DND-41 (cell line): ENCODE measurements at regions not wholly inside any gene's neighbourhood (a gene's known extent, or its start where the extent isn't known, plus 50 kb on each side); places are given as distances from the start of the nearest gene placed in this dataset.

Source experiments
- ATAC-seq: fragments of 200-7000 bp; cut with Tn5 transposase; 3 replicates; pipeline ENCODE4 v1.9.1; 2021; ENCODE audit warnings: low read depth; ENCODE audit not compliant: insufficient read depth
- DNase-seq: peaks from one replicate; pipeline ENCODE4 v3.0.0-alpha.2; 2020
- H2AFZ ChIP-seq: 2 replicates; pipeline ENCODE4 v1.6.0; 2012; ENCODE audit warnings: low read depth, low read length
- H3K27ac ChIP-seq: 2 replicates; pipeline ENCODE4 v1.5.1; 2012; ENCODE audit warnings: low read length, inconsistent platforms
- H3K27me3 ChIP-seq: fragments of 200-600 bp; sonication (generic); 2 replicates; pipeline ENCODE4 v1.6.0; 2012; ENCODE audit warnings: low read length, mild to moderate bottlenecking, inconsistent platforms; ENCODE audit not compliant: insufficient read depth, poor library complexity
- H3K36me3 ChIP-seq: 2 replicates; pipeline ENCODE4 v1.5.1; 2012; ENCODE audit warnings: low read length, inconsistent platforms; ENCODE audit not compliant: insufficient read depth
- H3K4me1 ChIP-seq: 2 replicates; pipeline ENCODE4 v1.5.1; 2012; ENCODE audit warnings: mild to moderate bottlenecking, low read length; ENCODE audit not compliant: insufficient read depth
- H3K4me2 ChIP-seq: 2 replicates; pipeline ENCODE4 v1.6.0; 2012; ENCODE audit warnings: mild to moderate bottlenecking, moderate library complexity, low read length, inconsistent platforms; ENCODE audit not compliant: insufficient read depth
- H3K4me3 ChIP-seq, 2 experiments: fragments of 200-600 bp in 1 of 2; shearing (Covaris generic) in 1 of 2; 2 replicates each; pipeline ENCODE4 v1.5.1; 2012 to 2016; ENCODE audit warnings: inconsistent platforms in 2 of 2, low read length in 2 of 2, mild to moderate bottlenecking in 2 of 2, low read depth in 1 of 2, moderate library complexity in 1 of 2
- H3K79me2 ChIP-seq: 2 replicates; pipeline ENCODE4 v1.6.0; 2012; ENCODE audit warnings: low read length, inconsistent platforms; ENCODE audit not compliant: insufficient read depth
- H3K9ac ChIP-seq: 2 replicates; pipeline ENCODE4 v1.6.0; 2012; ENCODE audit warnings: low read depth, mild to moderate bottlenecking, inconsistent platforms, low read length, moderate library complexity
- H3K9me3 ChIP-seq: 2 replicates; pipeline ENCODE4 v1.5.1; 2012; ENCODE audit warnings: low read length, moderate library complexity, mild to moderate bottlenecking, inconsistent platforms; ENCODE audit not compliant: insufficient read depth, severe bottlenecking
- H4K20me1 ChIP-seq: 2 replicates; pipeline ENCODE4 v1.6.0; 2012; ENCODE audit warnings: low read length; ENCODE audit not compliant: insufficient read depth
- CTCF ChIP-seq: IDR thresholded peaks from 2 replicates; pipeline ENCODE4 v1.5.1; 2012; ENCODE audit warnings: borderline replicate concordance, low read length, moderate library complexity, mild to moderate bottlenecking; ENCODE audit not compliant: poor library complexity, severe bottlenecking; ENCODE audit errors: extremely low read depth
- EZH2 ChIP-seq: IDR thresholded peaks from 3 replicates; pipeline ENCODE4 v1.6.1; 2012; ENCODE audit warnings: borderline replicate concordance, low read depth, mild to moderate bottlenecking, moderate library complexity, low read length, inconsistent platforms; ENCODE audit not compliant: severe bottlenecking

GRCh38 chr3:109963831-109964230 lies 626.5 kb upstream of the DPPA4 start:
- no peak overlapping the region for H3K4me3 ChIP-seq
- H3K9me3 ChIP-seq = no peaks in the 10 kb centered on the region
- H4K20me1 ChIP-seq = no peaks in the 10 kb centered on the region
- no peaks in the 10 kb centered on the region for H3K27me3 ChIP-seq
- no peak overlapping the region for H2AFZ ChIP-seq
- ATAC-seq = no peak
- H3K79me2 ChIP-seq = no peaks in the 10 kb centered on the region
- no peak overlapping the region for H3K4me2 ChIP-seq
- H3K4me1 ChIP-seq = no peaks in the 10 kb centered on the region
- no peak overlapping the region for H3K9ac ChIP-seq
- no peak overlapping the region for H3K27ac ChIP-seq
- no peak for DNase-seq
- H3K36me3 ChIP-seq = no peaks in the 10 kb centered on the region
- TF ChIP-seq CTCF = no peak
- no peak for TF ChIP-seq EZH2

- no peak for DNase-seq
- Histone ChIP-seq H3K27ac (no peak overlapping the region), H3K9me3 (peaks cover 8% of the 10 kb centered on the region), H3K9ac (no peak overlapping the region), H3K27me3 (no peaks in the 10 kb centered on the region), H3K4me1 (no peaks in the 10 kb centered on the region), H4K20me1 (no peaks in the 10 kb centered on the region), H3K36me3 (no peaks in the 10 kb centered on the region), H3K4me3 (no peak overlapping the region), H3K79me2 (no peaks in the 10 kb centered on the region), H3K4me2 (no peak overlapping the region), H2AFZ (no peak overlapping the region)
- TF ChIP-seq EZH2 (no peak), CTCF (no peak)
- no peak for ATAC-seq
Measured at GRCh38 chr3:109973733-109974132, 636.4 kb upstream of the DPPA4 start.

GRCh38 chr3:109977897-109978296 lies 640.6 kb upstream of the DPPA4 start:
- Histone ChIP-seq H3K9me3 (peaks cover 8% of the 10 kb centered on the region), H4K20me1 (no peaks in the 10 kb centered on the region), H3K4me2 (no peak overlapping the region), H3K36me3 (no peaks in the 10 kb centered on the region), H3K27me3 (no peaks in the 10 kb centered on the region), H3K79me2 (no peaks in the 10 kb centered on the region), H3K4me3 (no peak overlapping the region), H3K9ac (no peak overlapping the region), H2AFZ (peak overlapping the region; percentile 41), H3K4me1 (no peaks in the 10 kb centered on the region), H3K27ac (no peak overlapping the region)
- TF ChIP-seq EZH2 (no peak), CTCF (no peak)
- DNase-seq (no peak), ATAC-seq (no peak)

- H3K27me3 ChIP-seq = no peaks in the 10 kb centered on the region
- H3K9me3 ChIP-seq = no peaks in the 10 kb centered on the region
- ATAC-seq (no peak), DNase-seq (no peak)
- TF ChIP-seq CTCF = no peak
- no peak overlapping the region for H2AFZ ChIP-seq
- no peak overlapping the region for H3K4me2 ChIP-seq
- no peaks in the 10 kb centered on the region for H3K4me1 ChIP-seq
- no peak overlapping the region for H3K27ac ChIP-seq
- H3K79me2 ChIP-seq = no peaks in the 10 kb centered on the region
- no peak overlapping the region for H3K4me3 ChIP-seq
- no peak overlapping the region for H3K9ac ChIP-seq
- no peaks in the 10 kb centered on the region for H3K36me3 ChIP-seq
- H4K20me1 ChIP-seq = no peaks in the 10 kb centered on the region
Measured at GRCh38 chr3:109982201-109982600, 644.9 kb upstream of the DPPA4 start.
